ENCODE measurements at regions not wholly inside any gene's neighbourhood (a gene's known extent, or its start where the extent isn't known, plus 50 kb on each side); places are given as distances from the start of the nearest gene placed in this dataset.

DNA sequence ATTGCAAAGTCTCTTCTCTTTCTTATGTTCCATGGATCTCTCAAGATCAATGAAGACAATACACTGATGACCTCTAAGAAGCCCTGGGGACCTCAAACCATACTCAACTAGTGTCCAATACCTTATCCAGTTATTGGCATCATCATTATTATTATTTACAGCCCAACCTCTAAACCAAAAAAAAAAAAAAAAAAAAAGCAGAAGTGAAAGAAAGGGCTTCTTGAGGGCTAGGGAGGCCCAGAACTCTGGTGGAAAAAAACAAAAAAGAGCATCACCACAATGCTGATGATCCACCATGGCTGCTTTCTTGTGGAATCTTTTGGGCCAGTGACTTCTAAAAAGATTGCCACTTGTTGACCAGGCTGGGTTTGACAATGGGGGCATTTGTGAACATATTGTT, 324.9 kb downstream of the LPIN1 start:
- FAIRE-seq (no peak), DNase-seq (ENCODE audit: low read depth, low spot score) (no peak)
- no peaks in the 10 kb centered on the region for H3K4me1 ChIP-seq (ENCODE audit: control insufficient read depth, extremely low read depth, insufficient read depth, low read length)
- no peak overlapping the region for H3K4me2 ChIP-seq (ENCODE audit: control insufficient read depth, extremely low read depth, insufficient read depth, low read depth, low read length)
- TF ChIP-seq EZH2 (IDR thresholded peaks at IDR 0.05; ENCODE audit: low read length) = no peak
- no peak for TF ChIP-seq CTCF (optimal IDR thresholded peaks at IDR 0.05 in 1 of 3, IDR thresholded peaks at IDR 0.05 in 1 of 3, conservative IDR thresholded peaks at IDR 0.05 in 1 of 3; ENCODE audit: extremely low read depth in 1 of 3, insufficient read depth in 2 of 3, low read length in 3 of 3)
- H4K20me1 ChIP-seq (ENCODE audit: control insufficient read depth, extremely low read depth, insufficient read depth, low read length) = no peaks in the 10 kb centered on the region
- H3K9ac ChIP-seq (ENCODE audit: control insufficient read depth, extremely low read depth, insufficient read depth, low read length) = no peak overlapping the region
- no peaks in the 10 kb centered on the region for H3K9me3 ChIP-seq (ENCODE audit: control insufficient read depth, low read depth, low read length)
- H3K27me3 ChIP-seq (ENCODE audit: control insufficient read depth, extremely low read depth, insufficient read depth, low read length) = no peaks in the 10 kb centered on the region
- no peaks in the 10 kb centered on the region for H3K79me2 ChIP-seq (ENCODE audit: control insufficient read depth, insufficient read depth, low read length)
- H3K36me3 ChIP-seq (ENCODE audit: control insufficient read depth in 2 of 2, extremely low read depth in 1 of 2, insufficient read depth in 2 of 2, low read length in 2 of 2) = no peaks in the 10 kb centered on the region
- H3K9me1 ChIP-seq (ENCODE audit: control insufficient read depth, extremely low read depth, insufficient read depth, low read length) = no peaks in the 10 kb centered on the region
- no peak overlapping the region for H3K27ac ChIP-seq (ENCODE audit: control insufficient read depth, insufficient read depth, low read length)
- H2AFZ ChIP-seq (ENCODE audit: control insufficient read depth, low read length) = no peak overlapping the region
- dilution Hi-C loops (cut with MboI; ENCODE audit: extremely low pct_ligation_motif_present, low sequenced_read_pairs) = no loop called here
- H3K4me3 ChIP-seq (ENCODE audit: control insufficient read depth in 2 of 3, extremely low read depth in 1 of 3, insufficient read depth in 2 of 3, low read depth in 1 of 3, low read length in 3 of 3) = no peak overlapping the region

DNA sequence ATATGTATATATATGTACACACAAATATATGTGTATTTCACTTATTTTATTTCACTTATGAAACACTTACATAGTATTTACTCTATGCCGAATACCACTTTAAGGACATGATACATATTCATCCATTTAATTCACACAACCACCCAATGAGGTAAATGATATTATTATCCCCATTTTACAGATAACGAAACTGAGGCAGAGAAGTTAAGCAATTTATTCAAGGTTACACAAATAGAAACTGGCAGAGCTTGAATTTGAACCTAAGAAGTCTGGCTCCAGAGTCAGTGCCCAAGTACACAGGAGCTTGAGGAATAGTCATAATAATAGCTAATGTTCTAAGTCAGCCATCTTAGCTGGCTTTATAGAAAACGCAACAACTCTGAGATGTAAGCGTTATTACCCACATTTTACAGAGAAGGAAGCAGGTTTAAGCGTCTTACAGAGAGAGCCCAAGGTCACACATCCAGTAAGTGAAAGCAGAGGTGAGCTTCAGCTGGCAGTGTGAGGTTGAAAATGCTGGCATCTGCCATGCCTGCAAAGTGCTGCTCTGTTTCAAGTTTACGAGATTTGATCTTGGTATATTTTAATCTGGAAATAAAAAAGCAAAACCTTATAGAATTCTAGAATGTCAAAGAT, 326.9 kb downstream of the LPIN1 start:
- H3K9ac ChIP-seq (ENCODE audit: control insufficient read depth, extremely low read depth, insufficient read depth, low read length) = no peak overlapping the region
- H3K4me3 ChIP-seq (ENCODE audit: control insufficient read depth in 2 of 3, extremely low read depth in 1 of 3, insufficient read depth in 2 of 3, low read depth in 1 of 3, low read length in 3 of 3) = no peak overlapping the region
- H3K36me3 ChIP-seq (ENCODE audit: control insufficient read depth in 2 of 2, extremely low read depth in 1 of 2, insufficient read depth in 2 of 2, low read length in 2 of 2) = no peaks in the 10 kb centered on the region
- no peak for FAIRE-seq
- DNase-seq (ENCODE audit: low read depth, low spot score) = no peak
- H3K27ac ChIP-seq (ENCODE audit: control insufficient read depth, insufficient read depth, low read length) = no peak overlapping the region
- H3K27me3 ChIP-seq (ENCODE audit: control insufficient read depth, extremely low read depth, insufficient read depth, low read length) = no peaks in the 10 kb centered on the region
- H2AFZ ChIP-seq (ENCODE audit: control insufficient read depth, low read length) = no peak overlapping the region
- H3K79me2 ChIP-seq (ENCODE audit: control insufficient read depth, insufficient read depth, low read length) = no peaks in the 10 kb centered on the region
- no peaks in the 10 kb centered on the region for H3K9me3 ChIP-seq (ENCODE audit: control insufficient read depth, low read depth, low read length)
- no peaks in the 10 kb centered on the region for H4K20me1 ChIP-seq (ENCODE audit: control insufficient read depth, extremely low read depth, insufficient read depth, low read length)
- TF ChIP-seq EZH2 (IDR thresholded peaks at IDR 0.05; ENCODE audit: low read length) = no peak
- no peak for TF ChIP-seq CTCF (optimal IDR thresholded peaks at IDR 0.05 in 1 of 3, IDR thresholded peaks at IDR 0.05 in 1 of 3, conservative IDR thresholded peaks at IDR 0.05 in 1 of 3; ENCODE audit: extremely low read depth in 1 of 3, insufficient read depth in 2 of 3, low read length in 3 of 3)
- dilution Hi-C loops (cut with MboI; ENCODE audit: extremely low pct_ligation_motif_present, low sequenced_read_pairs) = no loop called here
- H3K4me1 ChIP-seq (ENCODE audit: control insufficient read depth, extremely low read depth, insufficient read depth, low read length) = no peaks in the 10 kb centered on the region
- no peak overlapping the region for H3K4me2 ChIP-seq (ENCODE audit: control insufficient read depth, extremely low read depth, insufficient read depth, low read depth, low read length)
- H3K9me1 ChIP-seq (ENCODE audit: control insufficient read depth, extremely low read depth, insufficient read depth, low read length) = no peaks in the 10 kb centered on the region
